Fibroblast of lung (primary cell): ENCODE measurements at regions not wholly inside any gene's neighbourhood (a gene's known extent, or its start where the extent isn't known, plus 50 kb on each side); places are given as distances from the start of the nearest gene placed in this dataset.

Experiments
- DNase-seq, 2 donors: peaks; one replicate each; pipeline versions ENCODE4 v3.0.0 to v3.0.0-alpha.2; 2010; ENCODE audit warnings: low read depth in 2 of 2
- H2AFZ ChIP-seq: 2 replicates; pipeline ENCODE4 v1.5.1; 2012; ENCODE audit warnings: low read length, control low read depth, inconsistent platforms
- H3K27ac ChIP-seq: 2 replicates; pipeline ENCODE4 v1.5.1; 2011; ENCODE audit warnings: low read length, control low read depth; ENCODE audit not compliant: insufficient read depth
- H3K27me3 ChIP-seq: 2 replicates; pipeline ENCODE4 v1.5.1; 2011; ENCODE audit warnings: mild to moderate bottlenecking, low read length; ENCODE audit not compliant: control insufficient read depth, insufficient read depth
- H3K36me3 ChIP-seq: 2 replicates; pipeline ENCODE4 v1.5.1; 2011; ENCODE audit warnings: low read length; ENCODE audit not compliant: control insufficient read depth, insufficient read depth
- H3K4me1 ChIP-seq: 2 replicates; pipeline ENCODE4 v1.5.1; 2011; ENCODE audit warnings: low read length; ENCODE audit not compliant: control insufficient read depth, insufficient read depth; ENCODE audit errors: extremely low read depth
- H3K4me2 ChIP-seq: 2 replicates; pipeline ENCODE4 v1.5.1; 2011; ENCODE audit warnings: low read length, control low read depth; ENCODE audit not compliant: insufficient read depth; ENCODE audit errors: extremely low read depth
- H3K4me3 ChIP-seq, 4 experiments: fragments of 200-600 bp in 1 of 4; sonication (generic) in 1 of 4; replicated peaks in 1 of 4; 2 replicates each; pipeline ENCODE4 v1.5.1; 2011 to 2016; ENCODE audit warnings: low read length in 4 of 4, low read depth in 3 of 4, mild to moderate bottlenecking in 3 of 4, control low read depth in 2 of 4, inconsistent platforms in 1 of 4, mixed read lengths in 1 of 4; ENCODE audit not compliant: insufficient read depth in 1 of 4; ENCODE audit errors: control extremely low read depth in 1 of 4
- H3K79me2 ChIP-seq: 2 replicates; pipeline ENCODE4 v1.5.1; 2012; ENCODE audit warnings: mild to moderate bottlenecking, low read length, inconsistent platforms; ENCODE audit not compliant: control insufficient read depth, insufficient read depth
- H3K9ac ChIP-seq: 2 replicates; pipeline ENCODE4 v1.5.1; 2011; ENCODE audit warnings: mild to moderate bottlenecking, low read length, control low read depth; ENCODE audit not compliant: insufficient read depth
- H3K9me3 ChIP-seq: 2 replicates; pipeline ENCODE4 v1.5.1; 2012; ENCODE audit warnings: low read depth, low read length; ENCODE audit not compliant: control insufficient read depth, insufficient read depth
- H4K20me1 ChIP-seq: 2 replicates; pipeline ENCODE4 v1.5.1; 2011; ENCODE audit warnings: low read length; ENCODE audit not compliant: control insufficient read depth, insufficient read depth; ENCODE audit errors: extremely low read depth
- CTCF ChIP-seq, 2 donors: IDR thresholded peaks in 1 of 2; conservative IDR thresholded peaks in 1 of 2; 1 replicate in 1 of 2; 2 replicates in 1 of 2; pipeline ENCODE4 v1.5.1; 2011 to 2012; ENCODE audit warnings: low read length in 2 of 2, control low read depth in 1 of 2, inconsistent platforms in 1 of 2, low read depth in 1 of 2, mild to moderate bottlenecking in 1 of 2
- EZH2 ChIP-seq: IDR thresholded peaks from 2 replicates; pipeline ENCODE4 v1.5.1; 2012; ENCODE audit warnings: low read length, control low read depth, mild to moderate bottlenecking; ENCODE audit errors: missing control alignments

GRCh38 chr1:187891993-187892682 lies 1063.4 kb downstream of the PLA2G4A start:
- H3K36me3 ChIP-seq, result no peaks in the 10 kb centered on the region
- H3K9ac ChIP-seq, result no peak overlapping the region
- no peak overlapping the region for H2AFZ ChIP-seq
- H4K20me1 ChIP-seq, result no peaks in the 10 kb centered on the region
- H3K79me2 ChIP-seq, result no peaks in the 10 kb centered on the region
- no peak overlapping the region for H3K4me2 ChIP-seq
- no peaks in the 10 kb centered on the region for H3K9me3 ChIP-seq
- no peak overlapping the region for H3K27ac ChIP-seq
- no peaks in the 10 kb centered on the region for H3K4me1 ChIP-seq
- no peak overlapping the region for H3K4me3 ChIP-seq
- H3K27me3 ChIP-seq, result no peaks in the 10 kb centered on the region
- DNase-seq, result no peak
- TF ChIP-seq CTCF (conservative IDR thresholded peaks at IDR 0.05 in 1 of 2, IDR thresholded peaks at IDR 0.05 in 1 of 2; ENCODE audit: low read depth in 1 of 2, low read length in 2 of 2) (no peak), EZH2 (no peak)

- Histone ChIP-seq H3K9ac (no peak overlapping the region), H3K4me2 (no peak overlapping the region), H3K27me3 (no peaks in the 10 kb centered on the region), H3K4me3 (no peak overlapping the region), H4K20me1 (no peaks in the 10 kb centered on the region), H3K27ac (no peak overlapping the region), H3K79me2 (no peaks in the 10 kb centered on the region), H3K36me3 (no peaks in the 10 kb centered on the region), H3K9me3 (no peaks in the 10 kb centered on the region), H3K4me1 (no peaks in the 10 kb centered on the region), H2AFZ (no peak overlapping the region)
- no peak for TF ChIP-seq CTCF (conservative IDR thresholded peaks at IDR 0.05 in 1 of 2, IDR thresholded peaks at IDR 0.05 in 1 of 2; ENCODE audit: low read depth in 1 of 2, low read length in 2 of 2)
- TF ChIP-seq EZH2, result no peak
- DNase-seq, result no peak
These were observed 1063.9 kb downstream of the PLA2G4A start for GRCh38 chr1:187892683-187893039.

- no peaks in the 10 kb centered on the region for H3K4me1 ChIP-seq
- DNase-seq, result peak in 1 of 2 donors; percentile 5
- H3K9ac ChIP-seq, result no peak overlapping the region
- H3K36me3 ChIP-seq, result no peaks in the 10 kb centered on the region
- H3K4me3 ChIP-seq, result no peak overlapping the region
- no peaks in the 10 kb centered on the region for H3K9me3 ChIP-seq
- H2AFZ ChIP-seq, result no peak overlapping the region
- no peaks in the 10 kb centered on the region for H3K27me3 ChIP-seq
- no peak overlapping the region for H3K27ac ChIP-seq
- H3K4me2 ChIP-seq, result no peak overlapping the region
- H4K20me1 ChIP-seq, result no peaks in the 10 kb centered on the region
- no peak for TF ChIP-seq CTCF (conservative IDR thresholded peaks at IDR 0.05 in 1 of 2, IDR thresholded peaks at IDR 0.05 in 1 of 2; ENCODE audit: low read depth in 1 of 2, low read length in 2 of 2)
- no peak for TF ChIP-seq EZH2
- H3K79me2 ChIP-seq, result no peaks in the 10 kb centered on the region
These were observed 1064.7 kb downstream of the PLA2G4A start for GRCh38 chr1:187893471-187893870.
